Esophagus muscularis mucosa (tissue), 4 donors: ENCODE measurements at regions not wholly inside any gene's neighbourhood (a gene's known extent, or its start where the extent isn't known, plus 50 kb on each side); places are given as distances from the start of the nearest gene placed in this dataset.

Experiments
- DNase-seq: peaks from one replicate; pipeline ENCODE4 v3.0.0-alpha.2; 2017; ENCODE audit errors: extremely low spot score
- H3K27ac ChIP-seq, 4 donors: fragments of 200-600 bp; sonication (generic); replicated peaks in 1 of 4; 1 replicate in 3 of 4; 2 replicates in 1 of 4; pipeline ENCODE4 v1.5.1; 2016 to 2019; ENCODE audit warnings: mild to moderate bottlenecking in 1 of 4
- H3K27me3 ChIP-seq, 4 donors: fragments of 200-600 bp; sonication (generic); one replicate each; pipeline versions ENCODE4 v1.5.1 to v1.6.0; 2016 to 2019
- H3K36me3 ChIP-seq, 4 donors: fragments of 200-600 bp; sonication (generic); one replicate each; pipeline ENCODE4 v1.5.1; 2016 to 2019
- H3K4me1 ChIP-seq, 4 donors: fragments of 200-600 bp; sonication (generic); one replicate each; pipeline ENCODE4 v1.5.1; 2016 to 2019
- H3K4me3 ChIP-seq, 4 donors: fragments of 200-600 bp; sonication (generic); 1 replicate in 2 of 4; 2 replicates in 2 of 4; pipeline ENCODE4 v1.5.1; 2016 to 2019; ENCODE audit warnings: mild to moderate bottlenecking in 4 of 4, moderate library complexity in 1 of 4
- H3K9me3 ChIP-seq, 4 donors: fragments of 200-600 bp; sonication (generic); 1 replicate in 3 of 4; 2 replicates in 1 of 4; pipeline ENCODE4 v1.5.1; 2016 to 2019
- EP300 ChIP-seq: sonication (generic); formaldehyde crosslinking; IDR thresholded peaks from one replicate; pipeline ENCODE4 v1.6.1; 2017; ENCODE audit warnings: antibody characterized with exemption
- POLR2A ChIP-seq: fragments of 450-650 bp; IDR thresholded peaks from one replicate; pipeline ENCODE4 v1.6.1; 2017; ENCODE audit warnings: antibody characterized with exemption, moderate library complexity, mild to moderate bottlenecking, low read depth
- POLR2AphosphoS5 ChIP-seq, 2 donors: sonication (generic); formaldehyde crosslinking; IDR thresholded peaks; one replicate each; pipeline ENCODE4 v1.6.1; 2017; ENCODE audit warnings: antibody characterized with exemption in 2 of 2
- WGBS: methylation state at CpG from one replicate; pipeline ENCODE4 v1.1.5; 2018; 5-methylcytosine and 5-hydroxymethylcytosine counted together
- intact Hi-C: fragments of 100-400 bp; cut with DNase I; formaldehyde crosslinking; loops from one replicate; pipeline ENCODE4 v1.15.1; 2023
- TF ChIP-seq, protein P1 (sequence below), 3 experiments: fragments of 200-600 bp in 2 of 3; fragments of 450-650 bp in 1 of 3; sonication (generic) in 2 of 3; IDR thresholded peaks; one replicate each; pipeline ENCODE4 v1.5.1; 2017 to 2019; ENCODE audit warnings: antibody characterized with exemption in 3 of 3, mild to moderate bottlenecking in 2 of 3, moderate library complexity in 1 of 3

DNA sequence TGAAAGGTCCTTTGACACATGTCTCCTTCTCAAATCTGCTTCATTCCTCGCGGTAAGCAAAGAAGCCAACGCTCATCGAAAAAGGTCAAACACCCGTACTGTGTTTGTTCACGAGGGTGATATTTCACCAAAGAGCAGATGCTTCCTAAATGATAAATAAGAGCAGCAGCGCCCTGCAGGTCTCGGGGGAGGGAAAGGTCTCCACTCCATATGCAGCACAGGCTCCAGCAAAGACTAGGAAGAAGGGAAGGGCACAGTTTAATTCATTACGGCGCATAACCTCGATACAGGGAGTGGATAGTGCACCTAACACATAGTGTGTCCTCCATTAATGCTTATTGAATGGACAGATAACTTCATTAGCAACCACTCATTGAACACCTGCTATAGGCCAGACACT is 593.3 kb downstream of the CDK5RAP2 start:
- TF ChIP-seq, protein P1, sequence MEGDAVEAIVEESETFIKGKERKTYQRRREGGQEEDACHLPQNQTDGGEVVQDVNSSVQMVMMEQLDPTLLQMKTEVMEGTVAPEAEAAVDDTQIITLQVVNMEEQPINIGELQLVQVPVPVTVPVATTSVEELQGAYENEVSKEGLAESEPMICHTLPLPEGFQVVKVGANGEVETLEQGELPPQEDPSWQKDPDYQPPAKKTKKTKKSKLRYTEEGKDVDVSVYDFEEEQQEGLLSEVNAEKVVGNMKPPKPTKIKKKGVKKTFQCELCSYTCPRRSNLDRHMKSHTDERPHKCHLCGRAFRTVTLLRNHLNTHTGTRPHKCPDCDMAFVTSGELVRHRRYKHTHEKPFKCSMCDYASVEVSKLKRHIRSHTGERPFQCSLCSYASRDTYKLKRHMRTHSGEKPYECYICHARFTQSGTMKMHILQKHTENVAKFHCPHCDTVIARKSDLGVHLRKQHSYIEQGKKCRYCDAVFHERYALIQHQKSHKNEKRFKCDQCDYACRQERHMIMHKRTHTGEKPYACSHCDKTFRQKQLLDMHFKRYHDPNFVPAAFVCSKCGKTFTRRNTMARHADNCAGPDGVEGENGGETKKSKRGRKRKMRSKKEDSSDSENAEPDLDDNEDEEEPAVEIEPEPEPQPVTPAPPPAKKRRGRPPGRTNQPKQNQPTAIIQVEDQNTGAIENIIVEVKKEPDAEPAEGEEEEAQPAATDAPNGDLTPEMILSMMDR (IDR thresholded peaks at IDR 0.05), result no peak
- TF ChIP-seq POLR2A (no peak), POLR2AphosphoS5 (IDR thresholded peaks at IDR 0.05) (no peak), EP300 (no peak)
- WGBS, result 74% methylated on average over 11 of the region's 11 CpGs
- no peak for DNase-seq
- intact Hi-C loops, result no loop called here
- Histone ChIP-seq H3K27ac (no peak overlapping the region), H3K36me3 (no peaks in the 10 kb centered on the region), H3K9me3 (no peaks in the 10 kb centered on the region), H3K4me1 (no peaks in the 10 kb centered on the region), H3K4me3 (no peak overlapping the region), H3K27me3 (no peaks in the 10 kb centered on the region)

DNA sequence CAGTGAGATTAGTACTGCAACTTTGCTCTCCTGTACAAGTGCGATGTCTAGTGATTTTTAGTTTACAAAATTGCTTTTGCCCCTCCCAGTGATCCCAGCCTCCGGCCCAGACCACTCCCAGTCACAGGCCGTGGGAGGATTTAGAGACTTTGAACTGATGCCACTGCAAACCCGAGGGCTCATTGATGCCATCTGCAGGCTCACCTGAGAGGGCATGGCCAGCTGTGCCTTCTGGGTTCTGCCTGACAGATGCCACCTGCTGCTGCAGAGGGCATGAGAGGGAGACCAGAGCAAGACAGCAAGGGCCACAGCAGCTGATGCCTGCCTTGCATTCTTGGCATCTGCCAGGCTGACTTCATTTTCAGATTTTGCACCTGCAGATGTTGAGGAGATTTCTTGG is 593.8 kb downstream of the CDK5RAP2 start:
- Histone ChIP-seq H3K27ac (no peak overlapping the region), H3K9me3 (no peaks in the 10 kb centered on the region), H3K4me1 (no peaks in the 10 kb centered on the region), H3K4me3 (no peak overlapping the region), H3K27me3 (no peaks in the 10 kb centered on the region), H3K36me3 (no peaks in the 10 kb centered on the region)
- intact Hi-C loops, result no loop called here
- 52% methylated on average over 3 of the region's 4 CpGs for WGBS
- no peak for TF ChIP-seq POLR2AphosphoS5 (IDR thresholded peaks at IDR 0.05)
- DNase-seq, result no peak

DNA sequence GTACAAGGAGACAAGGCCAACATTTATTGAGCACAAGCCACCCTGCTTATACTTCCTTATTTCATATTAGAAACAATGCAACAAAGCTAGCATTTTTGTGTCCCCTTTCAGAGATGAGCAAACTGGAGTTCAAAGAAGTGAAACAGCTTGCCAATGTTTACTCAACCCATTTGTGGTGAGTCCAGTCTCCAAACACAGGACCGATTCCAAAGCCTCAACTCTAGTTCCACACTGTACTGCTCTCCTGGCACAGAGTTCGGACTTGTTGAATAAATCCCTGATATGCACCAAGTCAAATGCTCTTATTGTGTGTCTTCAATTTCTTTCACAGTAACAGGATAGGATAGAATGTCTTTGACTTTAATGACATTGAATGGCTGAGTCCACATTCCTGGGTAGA is 604.8 kb upstream of the BRINP1 start:
- no peak overlapping the region for H3K27ac ChIP-seq
- intact Hi-C loops, result no loop called here
- H3K4me1 ChIP-seq, result peaks cover 0 to 5% (median 2%) of the 10 kb centered on the region in 4 donors
- no peaks in the 10 kb centered on the region for H3K27me3 ChIP-seq
- H3K4me3 ChIP-seq, result no peak overlapping the region
- TF ChIP-seq POLR2A (no peak), EP300 (no peak), POLR2AphosphoS5 (IDR thresholded peaks at IDR 0.05) (no peak)
- TF ChIP-seq, protein P1 (IDR thresholded peaks at IDR 0.05), result no peak
- H3K36me3 ChIP-seq, result no peaks in the 10 kb centered on the region
- DNase-seq, result no peak
- no peaks in the 10 kb centered on the region for H3K9me3 ChIP-seq
- WGBS, result 53% methylated on average over 2 of the region's 2 CpGs

DNA sequence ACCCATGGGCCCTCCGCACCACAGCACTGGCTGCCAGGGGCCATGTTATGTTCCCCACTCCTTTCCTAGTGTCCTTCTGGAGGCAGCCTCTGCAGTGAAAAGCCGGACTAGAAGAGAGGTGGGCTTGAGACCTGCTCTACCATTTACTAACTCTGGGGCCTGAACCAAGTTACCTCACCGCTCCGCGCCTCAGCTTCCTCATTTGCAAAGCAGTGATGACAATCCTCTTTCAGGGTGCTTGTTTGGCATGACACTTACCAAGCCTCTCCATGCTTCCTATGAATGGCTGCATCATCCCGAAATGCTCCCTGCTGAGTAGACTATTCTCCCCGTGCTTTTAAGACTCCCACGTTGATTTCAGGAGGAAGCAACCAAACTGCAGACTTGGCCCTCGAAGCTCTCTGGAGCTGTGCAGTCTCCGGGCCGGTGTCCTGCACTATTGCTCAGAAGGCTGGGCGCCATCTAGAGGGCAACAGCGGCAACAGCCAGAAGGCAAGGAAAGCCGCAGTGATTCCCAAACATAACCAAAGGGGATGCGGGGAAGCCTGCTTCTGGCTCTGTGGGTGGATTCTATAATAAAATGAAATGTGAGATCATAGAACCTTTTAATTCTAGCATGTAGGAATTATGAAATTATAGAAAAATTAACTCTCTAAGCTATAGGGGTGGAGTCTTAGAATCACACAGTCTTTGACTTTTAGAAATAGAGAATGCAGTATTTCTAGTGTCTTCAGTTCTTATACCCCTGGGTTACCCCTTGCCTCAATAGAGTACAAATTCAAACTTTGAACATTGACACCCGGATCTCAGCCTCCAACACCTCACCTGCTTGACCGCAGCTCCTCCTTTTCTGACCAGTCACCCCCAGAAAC is 599.8 kb upstream of the BRINP1 start:
- TF ChIP-seq POLR2A, result no peak
- TF ChIP-seq, protein P1 (IDR thresholded peaks at IDR 0.05), result peak; percentile 83 to 95 (median 84)
- Histone ChIP-seq H3K36me3 (no peaks in the 10 kb centered on the region), H3K9me3 (peaks cover 0 to 6% (median 0%) of the 10 kb centered on the region in 4 donors), H3K4me3 (no peak overlapping the region), H3K27me3 (no peaks in the 10 kb centered on the region), H3K27ac (no peak overlapping the region), H3K4me1 (peaks cover 0 to 14% (median 6%) of the 10 kb centered on the region in 4 donors)
- intact Hi-C loops, result loop anchor here (1.0 kb wide), 1 partner anchor 413 kb away; no protein-coding TSS in a partner anchor
- DNase-seq, result no peak
- 32% methylated on average over 16 of the region's 17 CpGs for WGBS

DNA sequence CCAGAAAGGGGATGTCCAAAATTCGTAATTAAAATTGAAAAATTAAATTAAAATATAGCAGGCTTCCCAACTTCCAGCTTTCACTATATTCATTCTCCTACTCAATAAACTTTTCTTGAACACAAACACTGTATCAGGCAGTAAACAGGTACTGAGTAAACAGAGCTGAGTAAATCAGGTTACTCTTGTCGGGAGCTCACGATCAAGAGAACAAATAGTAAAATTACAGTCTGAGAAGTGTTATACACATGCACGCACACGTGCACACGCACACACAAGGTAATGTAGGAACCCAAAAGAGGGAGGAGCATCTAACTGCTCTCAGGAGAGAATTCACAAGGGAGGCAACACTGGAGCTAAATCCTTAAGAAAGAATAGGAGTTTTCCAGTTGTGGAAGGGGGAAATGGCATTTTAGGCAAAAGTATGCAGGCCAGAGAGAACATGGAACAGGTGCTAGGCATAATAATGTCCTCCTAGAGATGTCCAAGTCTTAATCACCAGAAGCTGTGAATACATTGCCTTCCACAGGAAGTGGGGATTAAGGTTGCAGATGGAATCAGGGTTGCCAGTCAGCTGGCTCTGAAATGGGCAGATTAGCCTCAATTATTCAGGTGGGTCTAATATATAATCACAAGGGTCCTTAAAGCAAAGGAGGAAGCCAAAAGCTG is 598.8 kb upstream of the BRINP1 start:
- WGBS, result 90% methylated on average over 6 of the region's 6 CpGs
- TF ChIP-seq POLR2AphosphoS5 (IDR thresholded peaks at IDR 0.05) (no peak), POLR2A (no peak)
- TF ChIP-seq, protein P1 (IDR thresholded peaks at IDR 0.05), result no peak

More for the DNA sequence above, 598.8 kb upstream of the BRINP1 start:
- no peak overlapping the region for H3K27ac ChIP-seq
- no peak overlapping the region for H3K4me3 ChIP-seq
- peaks cover 7 to 23% (median 16%) of the 10 kb centered on the region in 4 donors for H3K4me1 ChIP-seq
- DNase-seq, result no peak
- H3K9me3 ChIP-seq, result peaks cover 0 to 6% (median 0%) of the 10 kb centered on the region in 4 donors
- no peaks in the 10 kb centered on the region for H3K27me3 ChIP-seq
- intact Hi-C loops, result no loop called here
- no peaks in the 10 kb centered on the region for H3K36me3 ChIP-seq
